HG02763 (cell line): ENCODE measurements at regions not wholly inside any gene's neighbourhood (a gene's known extent, or its start where the extent isn't known, plus 50 kb on each side); places are given as distances from the start of the nearest gene placed in this dataset.
"Not testable (repeated sequence)": the region's sequence is repeated elsewhere in the genome, so short reads cannot be mapped to it uniquely, and the experiment has no call there.

Source experiments
- ATAC-seq: cut with Tn5 transposase; IDR thresholded peaks from one replicate; pipeline ENCODE4 v1.9.1; 2021; ENCODE audit warnings: mild to moderate bottlenecking, moderate library complexity; ENCODE audit not compliant: unreplicated experiment

DNA sequence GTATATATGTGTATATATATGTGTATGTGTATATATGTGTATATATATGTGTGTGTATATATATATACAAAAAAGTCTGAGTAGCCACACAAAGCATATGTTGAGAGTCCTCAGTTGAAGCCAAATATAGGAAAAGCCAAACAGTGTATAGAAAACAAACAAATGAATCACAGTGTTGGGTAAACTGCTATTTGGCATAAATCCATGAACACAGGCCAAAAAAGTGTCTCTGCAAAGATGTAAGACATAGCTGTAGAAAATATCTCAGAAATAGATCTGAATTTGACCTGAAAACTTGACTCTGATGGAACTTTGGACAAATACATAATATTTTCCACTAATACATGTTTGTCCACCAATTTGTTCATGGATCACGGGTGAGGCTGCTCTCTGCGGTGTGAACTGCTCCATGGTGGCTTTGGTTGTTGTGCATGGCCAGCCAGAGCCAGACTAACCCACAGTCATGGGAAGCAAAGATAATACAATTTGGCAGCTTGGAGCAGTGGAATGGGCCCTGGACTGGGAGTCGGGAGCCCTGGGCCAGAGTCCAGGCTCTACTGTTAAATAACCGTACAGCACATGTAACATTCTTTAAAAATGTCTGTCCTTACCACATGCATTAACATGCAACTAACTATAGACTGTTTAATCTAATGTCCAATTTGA lies 76.9 kb upstream of the EED start:
- ATAC-seq, result no peak

DNA sequence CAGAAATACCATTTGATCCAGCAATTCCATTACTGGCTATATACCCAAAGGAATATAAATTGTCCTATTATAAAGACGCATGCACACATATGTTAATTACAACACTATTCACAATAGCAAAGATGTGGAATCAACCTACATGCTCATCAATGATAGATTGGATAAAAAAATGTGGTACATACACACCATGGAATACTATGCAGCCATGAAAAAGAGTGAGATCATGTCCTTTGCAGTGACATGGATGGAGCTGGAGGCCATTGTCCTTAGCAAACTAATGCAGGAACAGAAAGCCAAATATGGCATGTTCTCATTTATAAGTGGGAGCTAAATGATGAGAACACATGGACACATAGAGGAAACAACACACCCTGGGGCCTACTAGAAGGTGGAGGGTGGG lies 78.3 kb upstream of the EED start:
- ATAC-seq, result not testable (repeated sequence)

DNA sequence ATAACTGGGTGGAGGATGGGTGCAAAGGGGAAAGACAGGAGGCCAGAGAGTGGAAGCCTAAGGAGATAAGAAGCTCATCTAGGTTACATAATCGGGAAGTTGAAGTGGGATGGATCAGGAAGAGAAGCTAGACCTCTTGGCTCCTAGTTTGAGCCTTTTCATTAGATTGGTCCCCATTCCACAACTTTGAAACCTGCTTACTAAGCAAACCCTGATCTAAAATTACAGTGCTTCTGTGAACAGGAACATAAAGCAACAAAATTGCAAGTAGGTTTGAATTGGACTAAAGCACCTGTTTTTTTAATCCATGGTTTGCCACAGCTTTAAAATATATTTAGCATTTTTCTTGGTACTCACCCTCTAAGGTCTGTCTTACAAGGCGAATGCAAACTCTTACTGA lies 80.4 kb upstream of the EED start:
- no peak for ATAC-seq

DNA sequence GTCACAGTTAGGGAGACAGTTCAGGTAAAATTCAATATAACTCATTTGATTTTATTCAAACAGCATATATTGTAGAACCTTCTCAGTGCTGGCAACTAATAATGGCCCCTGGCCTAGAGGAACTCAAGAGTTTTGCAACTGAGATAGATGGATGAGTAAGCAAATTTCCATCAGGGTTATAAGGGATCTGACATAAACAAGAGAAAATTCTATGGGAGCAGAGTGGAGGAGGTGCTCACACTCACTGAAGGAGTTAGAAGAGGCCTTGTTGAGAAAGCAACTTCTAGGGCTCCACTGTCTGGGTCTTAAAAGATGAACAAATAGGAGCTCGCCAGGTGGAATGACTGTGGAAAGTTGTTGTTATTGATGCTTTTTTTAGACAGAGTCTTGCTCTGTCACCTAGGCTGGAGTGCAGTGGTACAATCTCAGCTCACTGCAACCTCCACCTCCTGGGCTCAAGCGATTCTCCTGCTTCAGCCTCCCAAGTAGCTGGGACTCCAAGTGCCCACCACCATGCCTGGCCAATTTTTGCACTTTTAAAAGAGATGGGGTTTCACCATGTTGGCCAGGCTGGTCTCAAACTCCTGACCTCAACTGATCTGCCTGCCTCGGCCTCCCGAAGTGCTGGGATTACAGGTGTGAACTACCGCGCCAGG lies 81.2 kb upstream of the EED start:
- ATAC-seq, result not testable (repeated sequence)

DNA sequence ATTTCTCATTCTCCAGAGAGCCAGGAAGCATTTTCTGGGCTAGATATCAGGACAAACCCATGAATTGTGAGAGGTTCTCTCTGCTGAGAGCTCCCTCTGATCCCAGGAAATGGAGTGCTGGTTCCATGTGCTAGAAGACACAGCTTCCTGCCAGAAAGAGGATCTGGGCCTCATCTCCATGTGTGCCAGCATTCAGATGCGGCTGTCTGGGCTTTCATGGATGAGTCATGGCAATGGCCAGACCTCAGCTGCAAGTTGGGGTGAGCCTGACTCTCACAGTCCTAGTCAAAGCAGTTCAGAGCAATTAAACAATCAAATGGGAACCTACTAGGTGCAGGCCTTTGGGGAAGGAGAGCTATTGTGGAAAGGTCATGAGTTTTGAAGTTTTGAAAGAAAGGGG lies 82.3 kb upstream of the EED start:
- no peak for ATAC-seq

DNA sequence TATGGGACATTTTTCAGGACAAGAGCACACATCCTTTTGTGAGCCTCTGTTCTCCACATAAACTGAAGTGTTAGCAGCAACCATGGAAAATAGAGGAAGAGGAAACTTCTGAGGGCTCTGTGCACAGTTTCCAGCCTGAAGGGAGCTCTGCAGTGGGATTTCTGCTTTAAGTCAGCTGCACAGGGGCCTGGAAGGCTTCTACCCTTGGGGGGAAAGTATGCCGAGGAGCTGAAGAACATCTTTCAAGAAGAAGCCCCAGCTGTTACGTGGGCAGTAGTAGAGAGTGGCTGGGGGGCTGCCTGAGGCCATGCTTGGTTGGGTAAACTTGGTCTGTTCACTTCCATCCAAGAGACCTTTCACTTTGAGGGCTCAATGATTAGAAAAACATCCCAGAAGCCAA lies 82.7 kb upstream of the EED start:
- no peak for ATAC-seq

DNA sequence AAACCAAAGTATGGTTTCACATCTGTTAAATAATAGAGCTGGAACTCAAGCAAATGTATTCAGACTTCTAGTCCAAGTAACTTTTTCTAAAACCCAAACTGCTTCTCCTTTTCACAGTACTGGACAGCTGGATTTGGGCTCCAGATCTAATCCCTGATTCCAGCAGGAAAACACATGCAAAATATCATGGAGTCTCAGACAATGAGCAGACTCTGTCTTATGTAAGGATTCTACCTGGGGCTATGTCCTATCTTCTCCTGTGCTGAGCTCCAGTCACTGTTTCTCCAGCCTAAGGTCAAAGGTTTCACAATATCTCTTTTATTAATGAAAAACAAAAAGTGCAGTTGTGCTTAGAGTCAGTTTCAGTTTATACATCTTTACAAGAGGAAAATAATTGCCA lies 83.2 kb upstream of the EED start:
- no peak for ATAC-seq

DNA sequence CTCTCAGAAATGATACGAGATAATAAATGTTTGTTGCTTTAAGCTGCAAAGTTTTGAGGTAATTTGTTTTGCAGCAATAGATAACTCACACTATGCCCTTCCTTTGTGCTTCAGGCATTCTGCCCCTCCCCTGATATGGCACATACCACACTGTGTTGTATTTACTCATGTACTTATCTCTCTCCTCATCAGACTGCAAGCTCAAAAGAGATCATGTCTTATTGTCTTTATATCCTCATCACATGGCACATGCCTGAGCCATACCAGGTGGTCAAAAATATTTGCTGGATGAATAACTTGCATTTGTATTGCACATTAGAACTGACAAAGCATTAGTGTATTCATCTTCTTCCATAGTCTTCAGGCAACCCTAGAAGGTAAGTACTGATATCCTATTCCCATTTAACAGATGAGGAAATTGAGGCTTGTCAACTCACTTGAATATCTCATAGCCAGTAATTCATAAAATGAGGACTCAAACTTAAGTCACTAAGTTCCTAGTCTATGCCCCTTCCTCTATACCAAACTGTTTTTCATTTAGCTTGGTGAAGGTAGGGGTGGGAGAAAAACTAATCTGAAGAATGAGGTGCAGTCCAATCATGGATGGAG lies 83.9 kb upstream of the EED start:
- no peak for ATAC-seq

DNA sequence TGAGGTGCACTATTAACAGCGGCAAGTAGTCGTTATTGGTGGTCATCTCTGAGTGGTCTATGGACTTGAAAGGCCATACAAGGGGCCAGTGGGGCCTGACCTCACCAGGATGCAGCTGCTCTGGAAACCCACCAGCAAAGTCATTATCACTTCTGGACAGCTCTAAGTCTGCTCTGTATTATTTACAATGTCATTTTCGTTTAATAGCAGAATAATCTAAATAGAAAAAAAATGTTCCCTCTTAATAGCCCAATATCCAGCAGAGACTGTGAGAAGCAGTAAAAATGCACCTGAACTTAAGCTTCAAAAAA lies 85.0 kb upstream of the EED start:
- ATAC-seq, result no peak

DNA sequence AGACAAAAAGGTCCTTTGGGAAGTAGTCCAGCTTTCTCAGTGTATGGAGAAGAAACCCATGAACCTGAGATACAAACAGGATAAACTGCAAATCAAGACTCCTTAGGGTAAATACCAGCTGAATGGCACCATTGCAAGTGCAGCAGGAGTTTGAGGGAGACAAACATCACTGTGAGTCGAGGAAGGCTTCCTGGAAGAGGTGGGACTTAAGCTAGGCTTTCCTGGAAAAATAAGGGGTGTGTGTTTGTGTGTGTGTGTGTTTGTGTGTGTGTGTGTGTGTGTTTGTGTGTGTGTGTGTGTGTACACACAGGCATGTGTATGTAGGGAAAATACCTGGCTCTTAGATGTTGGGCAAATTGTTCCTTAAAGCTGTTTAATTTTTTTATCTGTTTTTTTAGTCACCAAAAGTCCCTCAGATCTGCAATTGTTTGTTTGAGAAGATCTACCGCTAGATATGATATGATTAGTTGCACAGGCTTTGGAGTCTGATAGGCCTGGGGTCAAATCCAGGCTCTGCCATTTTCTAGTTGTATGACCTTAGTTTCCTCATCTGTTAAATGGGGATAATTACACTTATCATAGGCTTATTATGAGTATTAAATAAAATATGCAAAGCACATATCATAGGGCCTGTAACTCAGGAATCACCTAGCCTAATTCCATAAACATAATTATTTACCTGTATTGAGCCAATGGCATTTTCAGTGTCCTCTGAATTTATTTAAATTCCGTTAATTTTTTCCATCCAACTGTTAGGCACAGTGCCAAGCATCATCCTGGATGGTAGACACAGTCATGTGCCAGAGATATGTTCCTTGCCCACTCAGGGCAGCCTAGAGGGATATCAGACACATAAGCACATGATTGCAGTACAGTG lies 85.6 kb upstream of the EED start:
- no peak for ATAC-seq

DNA sequence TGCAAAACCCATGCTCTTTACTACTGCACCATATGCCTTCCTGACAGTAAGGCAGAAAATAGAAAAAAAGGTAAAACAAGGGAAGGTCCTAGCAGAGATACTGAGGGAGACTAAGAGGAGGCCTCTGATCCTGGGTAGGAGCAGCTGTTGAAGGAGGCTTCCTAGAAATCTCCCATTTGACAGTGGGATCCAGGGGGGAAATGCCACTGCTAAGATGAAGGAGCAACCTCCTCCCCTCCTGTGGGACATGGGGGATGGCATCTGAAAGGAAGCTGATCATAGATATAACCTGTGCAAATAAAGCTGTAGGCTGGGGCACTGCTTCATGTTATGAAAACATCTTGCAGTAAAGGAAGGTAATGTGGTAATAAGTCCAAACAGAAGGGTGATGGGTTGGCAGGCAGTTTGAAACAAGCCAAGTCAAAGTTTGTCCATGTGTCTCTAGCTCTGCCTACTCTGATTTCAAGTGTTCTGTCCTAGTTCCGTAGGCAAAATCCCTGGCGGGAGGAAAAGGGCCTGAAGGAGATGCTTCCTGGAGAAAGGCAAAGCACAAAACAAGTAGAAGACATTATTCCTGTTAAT lies 86.7 kb upstream of the EED start:
- no peak for ATAC-seq

DNA sequence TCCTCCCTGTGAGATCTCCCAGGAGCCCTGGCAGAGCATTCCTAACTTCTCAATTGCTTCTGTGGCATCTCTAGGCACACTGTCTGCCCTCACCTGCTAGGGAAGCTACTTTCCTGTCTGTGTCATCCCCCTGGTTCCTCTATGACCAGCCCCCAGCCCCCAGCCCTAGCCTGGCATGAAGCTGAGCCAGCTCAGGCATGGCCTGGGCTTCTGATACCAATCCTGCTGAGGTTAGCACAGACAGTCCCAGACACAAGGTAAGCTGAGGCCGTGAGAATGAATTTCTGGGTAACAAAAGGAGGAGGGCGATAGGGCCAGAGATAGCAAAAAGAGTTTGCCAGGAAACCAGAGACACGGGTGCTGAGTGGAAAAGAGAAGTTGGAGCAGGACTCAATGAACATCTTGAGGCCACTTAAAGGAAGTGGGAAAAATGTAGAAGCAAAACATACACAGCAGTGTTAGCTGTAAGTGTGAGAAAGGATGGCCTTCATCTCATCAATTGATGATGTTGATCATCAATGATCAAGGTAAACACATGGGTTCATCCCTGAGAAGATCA lies 87.6 kb upstream of the PICALM start:
- ATAC-seq, result no peak

DNA sequence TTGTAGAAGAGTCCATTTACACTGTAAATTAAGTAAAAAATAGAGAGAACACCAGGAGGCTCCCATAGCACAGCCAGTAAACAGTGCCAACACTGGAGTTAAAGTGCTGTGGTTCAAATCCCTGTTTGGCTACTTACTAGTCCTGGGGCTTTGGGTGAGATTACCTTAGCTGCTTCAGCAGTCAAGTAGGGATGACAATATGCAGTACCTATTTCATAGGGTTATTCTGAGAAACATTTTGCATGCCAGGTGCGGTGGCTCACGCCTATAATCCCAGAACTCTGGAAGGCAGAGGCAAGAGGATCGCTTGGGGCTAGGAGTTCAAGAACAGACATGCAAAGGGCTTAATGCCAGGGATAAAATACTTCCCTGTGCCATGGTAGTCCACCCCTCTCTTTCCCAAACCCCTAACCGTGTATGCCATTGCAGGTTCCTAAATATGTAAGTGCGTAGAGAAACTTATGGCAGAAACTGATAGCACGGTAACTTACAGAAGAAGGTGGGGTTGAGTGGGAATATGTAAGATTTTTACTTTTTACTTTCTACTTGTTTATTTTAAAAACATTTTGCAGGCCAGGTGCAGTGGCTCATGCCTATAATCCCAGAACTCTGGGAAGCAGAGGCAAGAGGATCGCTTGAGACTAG lies 86.4 kb upstream of the PICALM start:
- no peak for ATAC-seq

DNA sequence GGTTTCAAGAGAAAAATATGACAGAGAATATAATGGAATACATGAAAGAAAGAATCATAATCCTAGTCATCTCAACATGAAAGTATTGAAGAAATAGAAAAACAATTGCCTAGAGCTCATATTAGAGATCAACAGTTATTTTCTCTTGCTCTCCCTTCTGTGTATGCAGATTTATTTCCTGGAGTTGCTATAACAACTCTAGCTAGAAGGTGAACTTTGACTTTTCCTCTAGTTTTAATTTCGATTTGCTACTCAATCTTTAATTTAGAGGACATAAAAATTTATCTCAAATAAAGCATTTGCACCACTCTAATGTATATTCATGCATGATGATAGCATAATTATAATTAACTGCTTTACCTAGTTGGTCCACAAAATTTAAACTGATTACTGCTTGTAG lies 84.6 kb upstream of the PICALM start:
- ATAC-seq, result no peak

DNA sequence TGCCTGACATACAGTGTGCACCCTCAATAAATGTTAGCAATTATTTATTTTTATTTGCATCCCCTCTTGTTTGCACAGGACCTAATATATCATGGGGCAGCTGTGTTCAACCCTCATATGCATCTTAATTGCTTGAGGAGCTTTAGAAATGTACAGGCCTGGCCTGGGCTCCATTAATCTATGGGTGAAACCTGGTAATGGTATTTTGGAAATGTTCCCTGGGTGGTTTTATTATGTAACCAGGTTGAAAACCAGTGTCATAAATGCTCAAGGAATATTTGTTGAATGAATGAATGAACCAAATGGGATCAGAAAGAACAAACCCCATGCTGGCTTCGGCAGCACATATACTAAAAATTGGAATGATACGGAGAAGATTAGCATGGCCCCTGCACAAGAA lies 84.0 kb upstream of the PICALM start:
- ATAC-seq, result no peak

DNA sequence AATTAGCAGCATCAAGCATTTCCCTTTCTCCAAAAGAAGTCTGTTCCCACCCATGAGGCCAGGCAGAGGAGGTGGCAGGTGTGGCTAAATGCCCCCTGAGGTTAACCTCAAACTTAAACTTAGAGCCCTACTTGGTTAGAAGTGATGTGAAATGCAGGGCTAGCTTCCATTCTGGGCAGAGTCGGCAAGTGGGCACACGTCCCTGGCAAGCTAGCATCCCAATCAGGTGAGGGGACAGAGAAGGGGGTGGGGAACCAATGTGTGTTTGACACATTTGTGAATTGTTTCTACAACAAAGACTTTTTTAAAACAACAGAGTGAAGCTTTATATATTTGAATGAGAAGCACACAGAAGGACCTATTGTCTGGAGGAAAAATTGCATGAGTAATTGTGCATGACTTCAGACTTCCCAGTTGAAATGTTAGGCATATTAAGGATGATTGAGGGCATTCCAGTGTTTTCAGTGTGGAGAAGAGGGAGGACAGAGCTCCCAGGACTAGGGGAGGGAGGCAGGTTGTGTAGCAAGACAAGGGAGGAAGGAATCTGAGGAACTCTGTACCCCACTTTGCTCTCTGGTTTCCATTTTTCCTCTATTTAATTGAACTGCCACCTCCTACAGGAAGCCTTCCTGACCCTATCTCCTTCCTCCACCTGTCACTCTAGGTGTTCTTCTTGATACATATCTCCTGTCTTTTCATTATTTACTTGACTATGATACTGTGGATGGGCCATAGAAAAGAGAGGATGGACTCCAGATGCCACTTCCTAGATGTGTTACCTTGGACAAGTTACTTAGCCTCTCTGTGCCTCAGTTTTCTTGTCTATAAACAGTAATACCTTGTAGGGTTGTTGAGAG lies 83.3 kb upstream of the PICALM start:
- no peak for ATAC-seq

DNA sequence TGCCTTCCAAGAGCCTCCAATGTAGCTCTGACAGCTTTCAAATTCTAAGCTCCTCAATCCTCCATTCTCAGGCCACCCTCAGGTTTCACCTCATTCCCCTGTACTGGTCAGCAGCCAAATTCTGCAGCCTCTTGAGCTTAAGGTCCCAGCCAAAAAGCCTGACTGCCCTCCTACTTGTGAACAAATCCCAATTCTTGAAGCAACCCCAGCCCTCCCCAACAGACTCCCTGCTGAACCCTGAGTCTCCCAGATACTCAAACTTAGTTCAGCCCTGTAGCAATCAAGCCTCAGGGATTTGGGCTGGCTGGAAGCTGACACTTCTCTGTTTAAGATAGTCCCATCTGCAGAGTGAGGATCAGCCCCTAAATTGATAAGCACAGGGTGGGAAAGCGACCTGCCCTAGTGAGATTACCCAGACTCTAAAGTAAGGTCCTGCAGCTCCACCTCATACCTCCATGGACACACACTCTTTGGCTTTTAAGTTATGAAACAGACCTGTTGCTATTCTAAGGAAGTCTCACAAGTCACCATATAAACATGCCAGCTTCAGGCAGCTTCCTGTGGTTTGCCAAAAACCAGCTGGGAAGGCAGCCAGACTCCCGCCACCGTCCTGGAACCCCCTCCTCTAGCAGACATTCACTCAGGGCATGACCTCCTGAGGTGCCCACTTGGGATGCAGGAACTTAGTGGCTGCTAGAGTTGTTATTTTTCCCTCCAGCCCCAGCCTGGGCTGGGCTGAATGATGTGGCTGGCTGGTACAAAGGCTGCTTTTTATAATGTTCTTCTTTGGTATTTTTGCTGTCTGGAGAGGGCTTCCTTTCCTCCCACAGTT lies 82.5 kb upstream of the PICALM start:
- ATAC-seq, result no peak

DNA sequence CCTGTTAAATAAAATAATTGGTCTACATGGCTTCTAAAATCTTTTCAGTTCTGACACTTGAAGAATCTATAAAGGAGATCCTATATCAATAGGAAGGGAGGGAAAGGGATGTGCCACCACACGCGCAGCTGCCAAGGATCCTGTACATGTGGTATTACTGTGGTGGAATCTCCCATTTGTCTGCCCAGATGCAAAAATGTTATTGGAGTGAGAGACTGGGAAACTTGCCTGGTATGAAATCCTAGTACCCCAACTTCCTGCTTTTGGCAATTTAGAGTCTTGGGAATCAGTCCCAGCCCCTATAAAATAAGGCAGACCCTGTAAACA lies 81.9 kb upstream of the PICALM start:
- ATAC-seq, result no peak

DNA sequence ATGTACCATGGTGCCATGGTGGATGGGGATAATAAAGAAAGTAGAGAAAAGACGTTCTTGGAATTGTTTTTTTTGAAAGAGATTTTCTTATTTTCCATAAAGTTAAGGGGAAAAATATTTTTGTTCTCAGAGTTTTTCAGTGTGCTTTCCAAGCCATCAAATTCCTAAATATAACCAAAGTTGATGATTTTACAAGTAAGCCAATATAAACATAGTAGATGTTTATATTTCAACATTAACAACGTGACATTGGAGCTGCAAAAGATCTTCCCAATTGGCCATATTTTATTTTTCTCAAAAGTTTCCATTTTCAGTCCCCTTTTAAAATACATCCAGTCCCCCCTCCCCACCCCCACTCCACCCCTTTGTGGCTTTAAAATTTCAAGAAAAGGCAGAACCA lies 80.9 kb upstream of the PICALM start:
- ATAC-seq, result no peak
